ACHN (cell line): ENCODE measurements at regions not wholly inside any gene's neighbourhood (a gene's known extent, or its start where the extent isn't known, plus 50 kb on each side); places are given as distances from the start of the nearest gene placed in this dataset.
"Not testable (repeated sequence)": the region's sequence is repeated elsewhere in the genome, so short reads cannot be mapped to it uniquely, and the experiment has no call there.

Experiments used
- DNase-seq: peaks from one replicate; pipeline ENCODE4 v3.0.0-alpha.2; 2015
- in situ Hi-C: cut with HindIII; loops from 2 replicates; pipeline ENCODE4 v1.10.0; 2017; ENCODE audit warnings: low sequenced_read_pairs, low pct_ligation_motif_present, low pct_unique_long_range_greater_than_20kb

- in situ Hi-C loops, result no loop called here
- DNase-seq, result no peak
These were observed 354.9 kb downstream of the JRKL start for GRCh38 chr11:96744697-96745096.

GRCh38 chr11:96748639-96749370 lies 359.0 kb downstream of the JRKL start:
- in situ Hi-C loops, result no loop called here
- no peak for DNase-seq

GRCh38 chr11:96751807-96752206 lies 362.0 kb downstream of the JRKL start:
- DNase-seq, in situ Hi-C loops: not testable (repeated sequence)

- no peak for DNase-seq
- in situ Hi-C loops, result no loop called here
These were observed 362.4 kb downstream of the JRKL start for GRCh38 chr11:96752221-96752620.

- in situ Hi-C loops, result no loop called here
- no peak for DNase-seq
These were observed 364.2 kb downstream of the JRKL start for GRCh38 chr11:96753997-96754396.

GRCh38 chr11:96755209-96755608 lies 365.4 kb downstream of the JRKL start:
- no peak for DNase-seq
- in situ Hi-C loops, result no loop called here

- in situ Hi-C loops, result no loop called here
- DNase-seq, result no peak
These were observed 365.9 kb downstream of the JRKL start for GRCh38 chr11:96755752-96756151.

- in situ Hi-C loops, result no loop called here
- no peak for DNase-seq
These were observed 369.1 kb downstream of the JRKL start for GRCh38 chr11:96758957-96759356.

GRCh38 chr11:96760306-96760705 lies 370.5 kb downstream of the JRKL start:
- no peak for DNase-seq
- in situ Hi-C loops, result no loop called here

- in situ Hi-C loops, result no loop called here
- no peak for DNase-seq
These were observed 371.0 kb downstream of the JRKL start for GRCh38 chr11:96760815-96761214.

GRCh38 chr11:96761451-96761850 lies 371.6 kb downstream of the JRKL start:
- no peak for DNase-seq
- in situ Hi-C loops, result no loop called here

- in situ Hi-C loops, result no loop called here
- no peak for DNase-seq
These were observed 373.4 kb downstream of the JRKL start for GRCh38 chr11:96763244-96763643.

- no peak for DNase-seq
- in situ Hi-C loops, result no loop called here
These were observed 388.5 kb downstream of the JRKL start for GRCh38 chr11:96778272-96778671.

GRCh38 chr11:96779030-96779429 lies 389.2 kb downstream of the JRKL start:
- no peak for DNase-seq
- in situ Hi-C loops, result no loop called here

- in situ Hi-C loops, result no loop called here
- DNase-seq, result no peak
These were observed 391.3 kb downstream of the JRKL start for GRCh38 chr11:96781082-96781481.

- DNase-seq, result no peak
- in situ Hi-C loops, result no loop called here
These were observed 392.8 kb downstream of the JRKL start for GRCh38 chr11:96782632-96783031.

- DNase-seq, result no peak
- in situ Hi-C loops, result no loop called here
These were observed 393.5 kb downstream of the JRKL start for GRCh38 chr11:96783311-96783710.

GRCh38 chr11:96785073-96785472 lies 395.3 kb downstream of the JRKL start:
- DNase-seq, result no peak
- in situ Hi-C loops, result no loop called here

- DNase-seq, result no peak
- in situ Hi-C loops, result no loop called here
These were observed 404.3 kb downstream of the JRKL start for GRCh38 chr11:96794152-96794551.

GRCh38 chr11:96798445-96798844 lies 408.6 kb downstream of the JRKL start:
- no peak for DNase-seq
- in situ Hi-C loops, result no loop called here

- no peak for DNase-seq
- in situ Hi-C loops, result no loop called here
These were observed 425.4 kb downstream of the JRKL start for GRCh38 chr11:96815236-96815635.
